ENCODE measurements at regions not wholly inside any gene's neighbourhood (a gene's known extent, or its start where the extent isn't known, plus 50 kb on each side); places are given as distances from the start of the nearest gene placed in this dataset.
"Not testable (repeated sequence)": the region's sequence is repeated elsewhere in the genome, so short reads cannot be mapped to it uniquely, and the experiment has no call there.

GRCh38 chr2:182477774-182478173 lies 50.9 kb upstream of the PDE1A start:
- DNase-seq (ENCODE audit: low read depth): no peak

DNA sequence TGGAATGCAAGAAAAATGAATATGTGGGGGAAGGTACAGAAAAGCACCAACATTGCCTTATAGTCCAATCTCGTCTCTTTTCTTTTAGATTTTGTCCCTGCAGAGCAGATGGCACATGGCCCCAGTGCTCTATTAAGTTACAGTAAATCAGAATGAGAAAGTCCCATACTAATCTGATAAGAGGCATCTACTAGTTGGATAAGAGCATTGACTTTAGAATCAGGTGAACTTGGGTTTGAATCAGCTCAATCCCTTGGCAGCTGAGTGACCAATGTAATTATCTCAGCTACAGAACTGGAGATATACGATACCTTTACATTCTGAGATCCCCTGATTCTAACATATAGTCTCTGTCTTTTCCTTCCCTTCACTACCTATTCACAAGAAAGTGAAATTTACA lies 54.8 kb upstream of the PDE1A start:
- DNase-seq (ENCODE audit: low read depth): no peak

DNA sequence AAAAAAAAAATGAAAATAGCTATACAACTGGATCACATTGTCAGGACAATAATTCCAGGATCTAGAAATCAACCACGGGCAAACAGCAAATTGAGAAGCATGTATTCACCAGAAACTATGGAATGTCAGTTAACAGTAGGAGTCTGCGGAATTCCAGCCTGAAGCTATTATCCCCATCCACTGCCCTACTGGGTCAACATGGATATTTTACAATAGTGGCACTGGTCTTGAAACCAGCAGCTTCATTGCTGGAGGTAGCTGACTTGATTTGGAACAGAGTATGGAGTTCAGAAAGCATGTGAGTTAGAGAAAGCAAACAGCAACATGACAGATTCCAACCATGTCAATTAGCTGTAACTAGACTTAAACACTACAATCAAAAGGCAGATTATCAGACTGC lies 55.7 kb upstream of the PDE1A start:
- no peak for DNase-seq (ENCODE audit: low read depth)

DNA sequence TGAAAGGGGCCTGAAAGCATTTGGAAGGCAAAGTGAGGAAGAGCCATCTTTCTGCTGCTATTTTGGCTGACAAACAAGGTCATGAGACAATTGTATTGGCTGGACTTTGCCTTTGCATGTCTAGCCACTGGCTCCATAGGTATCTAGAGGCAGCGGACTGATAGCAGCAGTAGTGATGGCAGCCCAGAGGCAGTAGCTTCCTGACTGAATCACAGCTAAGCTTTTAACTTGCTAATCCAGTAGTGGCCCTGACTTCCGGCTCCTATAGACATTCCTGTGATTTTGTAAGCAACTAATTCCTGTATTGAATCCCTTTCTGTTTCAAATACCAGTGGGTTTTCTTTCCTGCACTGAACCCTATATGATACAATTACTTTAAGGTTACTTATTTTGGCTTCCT lies 69.8 kb upstream of the PDE1A start:
- no peak for DNase-seq (ENCODE audit: low read depth)

GRCh38 chr2:182499706-182500470 lies 73.1 kb upstream of the PDE1A start:
- DNase-seq (ENCODE audit: low read depth): no peak

DNA sequence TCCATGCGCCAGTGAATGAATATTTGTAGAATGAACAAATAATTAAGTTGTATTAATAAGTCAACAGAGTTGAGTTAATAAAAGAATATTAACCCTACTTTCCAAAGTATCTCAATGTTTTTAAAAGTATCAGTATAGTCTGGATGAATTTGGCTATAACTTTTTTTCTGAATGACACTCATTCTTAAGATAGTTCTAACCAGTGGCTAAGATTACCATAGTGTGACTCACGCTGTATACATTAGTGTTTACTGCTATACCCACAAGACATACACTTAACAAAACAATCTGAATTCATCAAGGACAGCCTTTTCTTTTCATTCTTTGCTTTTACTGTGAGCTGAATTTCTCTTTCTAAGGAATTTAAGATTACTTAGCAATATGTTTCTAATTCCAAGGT lies 77.0 kb upstream of the PDE1A start:
- peak; percentile 51 for DNase-seq (ENCODE audit: low read depth)

GRCh38 chr2:182504903-182505302 lies 78.1 kb upstream of the PDE1A start:
- DNase-seq (ENCODE audit: low read depth): peak; percentile 50

- DNase-seq (ENCODE audit: low read depth): peak; percentile 31
Observed at GRCh38 chr2:182506606-182507005, 79.8 kb upstream of the PDE1A start.

- DNase-seq (ENCODE audit: low read depth): not testable (repeated sequence)
Observed at GRCh38 chr2:182508583-182508982, 81.7 kb upstream of the PDE1A start.

DNA sequence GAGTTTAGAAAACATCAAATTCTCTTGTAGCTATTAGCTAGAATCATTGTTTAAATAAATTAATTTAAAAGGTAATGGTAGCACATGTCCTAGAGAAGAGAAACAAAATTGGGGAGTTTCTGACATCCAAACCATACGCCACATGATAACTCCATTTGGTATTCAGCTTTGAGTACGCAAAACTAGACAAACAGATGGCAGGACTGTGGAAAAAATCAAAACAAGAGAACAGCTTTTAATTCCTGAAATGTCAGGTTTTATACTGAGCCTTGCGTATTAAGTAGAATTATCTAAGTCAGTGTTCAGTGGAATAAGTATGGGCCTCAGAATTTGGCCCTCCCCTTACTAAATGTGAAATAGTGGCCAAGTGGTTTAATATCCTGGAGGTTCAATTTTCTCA lies 82.4 kb upstream of the PDE1A start:
- no peak for DNase-seq (ENCODE audit: low read depth)

- DNase-seq (ENCODE audit: low read depth): no peak
Observed at GRCh38 chr2:182521453-182522404, 94.9 kb upstream of the PDE1A start.

DNA sequence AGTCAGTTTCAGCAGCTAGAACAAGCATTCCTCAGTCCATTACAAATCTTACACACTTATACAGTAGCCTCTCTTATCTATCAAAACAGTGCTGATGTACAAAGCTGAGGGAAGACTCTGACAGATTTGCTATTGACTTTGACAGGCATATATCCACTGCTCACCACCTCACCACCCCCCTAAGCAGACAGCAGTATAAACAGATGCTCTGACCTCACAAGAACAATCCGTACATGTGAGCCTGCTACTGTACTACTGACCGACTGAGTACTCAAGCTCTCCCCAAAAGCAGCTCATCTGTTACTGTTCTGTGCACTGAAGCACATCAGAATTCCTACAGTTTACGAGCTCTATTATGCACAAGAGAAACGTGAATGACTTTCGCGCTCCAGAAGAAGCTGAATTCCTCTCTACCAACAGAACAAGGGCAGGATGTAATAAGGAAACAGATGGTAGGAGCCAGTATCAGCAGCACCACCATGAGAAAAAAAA lies 95.6 kb upstream of the PDE1A start:
- no peak for DNase-seq (ENCODE audit: low read depth)

DNA sequence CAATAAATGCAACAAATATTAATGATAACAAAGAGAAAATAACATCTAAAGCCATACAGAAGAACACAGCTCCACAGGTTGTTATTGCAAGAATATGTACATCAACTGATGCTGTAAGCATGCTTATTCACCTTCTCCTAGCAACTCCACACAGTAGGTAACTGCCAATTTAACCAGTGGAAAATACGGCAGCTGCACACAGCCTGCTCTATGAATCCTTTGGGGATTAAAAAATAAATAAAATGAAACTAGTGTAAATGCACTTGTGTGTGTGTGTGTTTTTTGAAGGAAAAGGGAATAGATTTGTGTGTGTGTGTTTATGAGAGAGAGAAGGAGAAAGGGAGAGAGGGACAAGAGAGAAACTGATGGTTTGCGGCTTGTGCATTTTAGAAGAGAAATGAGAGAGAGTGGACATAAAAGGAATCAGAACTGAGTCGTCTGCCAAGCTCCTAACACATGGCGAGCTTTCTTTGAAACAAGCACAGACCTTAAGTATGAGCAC lies 96.2 kb upstream of the PDE1A start:
- no peak for DNase-seq (ENCODE audit: low read depth)

- no peak for DNase-seq (ENCODE audit: low read depth)
Observed at GRCh38 chr2:182530636-182531035, 103.8 kb upstream of the PDE1A start.

- DNase-seq (ENCODE audit: low read depth): no peak
Observed at GRCh38 chr2:182540252-182540651, 113.4 kb upstream of the PDE1A start.

GRCh38 chr2:182541268-182541667 lies 114.4 kb upstream of the PDE1A start:
- no peak for DNase-seq (ENCODE audit: low read depth)

- DNase-seq (ENCODE audit: low read depth): no peak
Observed at GRCh38 chr2:182542501-182543258, 115.8 kb upstream of the PDE1A start.

GRCh38 chr2:182543741-182544525 lies 117.1 kb upstream of the PDE1A start:
- DNase-seq (ENCODE audit: low read depth): no peak

DNA sequence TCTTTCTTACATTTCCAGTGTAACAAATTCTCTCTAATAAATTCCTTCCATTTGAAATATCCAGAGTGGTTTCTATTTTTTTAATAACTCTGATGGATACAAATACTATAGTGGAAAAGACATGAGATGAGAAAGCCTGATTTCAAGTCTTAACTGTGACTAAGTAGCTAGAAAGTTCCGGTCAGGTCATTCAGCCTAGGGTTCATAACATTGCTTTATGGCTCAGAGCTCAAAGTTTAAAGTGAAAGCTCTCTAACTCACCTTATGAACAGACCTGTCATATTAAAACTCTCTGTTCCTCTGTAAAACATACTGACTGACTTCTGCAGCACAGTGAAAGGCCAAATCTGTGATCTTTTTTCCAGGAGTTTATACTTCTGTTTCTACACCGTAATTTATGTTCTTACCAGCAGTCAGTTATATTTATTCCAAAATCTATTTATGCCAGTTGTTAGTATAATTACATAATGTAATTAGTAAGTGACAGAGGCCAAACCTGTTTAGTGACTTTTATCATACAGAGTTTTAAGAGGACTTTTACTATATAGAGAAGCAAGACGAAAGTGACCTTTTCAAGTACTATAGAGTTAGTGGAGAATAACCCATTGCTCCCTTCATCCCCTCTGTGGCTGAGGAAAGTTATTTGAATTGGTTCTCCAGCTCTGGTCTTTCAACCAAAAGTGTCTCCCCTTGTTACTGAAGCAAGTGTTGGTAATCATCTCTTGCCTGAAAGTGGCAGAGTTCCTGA lies 118.8 kb upstream of the PDE1A start:
- no peak for DNase-seq (ENCODE audit: low read depth)

Data from fibroblast of gingiva (primary cell).